Heart left ventricle (tissue), 16 donors: ENCODE measurements at regions not wholly inside any gene's neighbourhood (a gene's known extent, or its start where the extent isn't known, plus 50 kb on each side); places are given as distances from the start of the nearest gene placed in this dataset.

Experiments used
- ATAC-seq, 4 donors: fragments of 200-7000 bp; cut with Tn5 transposase; one replicate each; pipeline ENCODE4 v1.9.1; 2020 to 2022; ENCODE audit warnings: moderate library complexity in 4 of 4, mild to moderate bottlenecking in 3 of 4, moderate number of reproducible peaks in 1 of 4
- DNase-seq, 5 donors: peaks; one replicate each; pipeline ENCODE4 v3.0.0-alpha.2; 2020
- H3K27ac ChIP-seq, 12 donors: fragments of 200-600 bp; sonication (generic) in 4 of 12; one replicate each; pipeline versions ENCODE4 v1.5.0 to v1.8.0; 2016 to 2022; ENCODE audit warnings: mild to moderate bottlenecking in 2 of 12
- H3K27me3 ChIP-seq, 9 donors: fragments of 200-600 bp; sonication (generic) in 2 of 9; one replicate each; pipeline versions ENCODE4 v1.5.1 to v1.8.0; 2016 to 2022; ENCODE audit warnings: mild to moderate bottlenecking in 3 of 9
- H3K36me3 ChIP-seq, 9 donors: fragments of 200-600 bp; sonication (generic) in 2 of 9; one replicate each; pipeline versions ENCODE4 v1.5.0 to v1.8.0; 2018 to 2022; ENCODE audit warnings: mild to moderate bottlenecking in 2 of 9
- H3K4me1 ChIP-seq, 12 donors: fragments of 200-600 bp; sonication (generic) in 4 of 12; one replicate each; pipeline versions ENCODE4 v1.5.0 to v1.8.0; 2016 to 2022; ENCODE audit warnings: mild to moderate bottlenecking in 3 of 12
- H3K4me3 ChIP-seq, 12 donors: fragments of 200-600 bp; sonication (generic) in 4 of 12; one replicate each; pipeline versions ENCODE4 v1.5.0 to v1.8.0; 2017 to 2022; ENCODE audit warnings: mild to moderate bottlenecking in 9 of 12, moderate library complexity in 4 of 12
- H3K9me3 ChIP-seq, 12 donors: fragments of 200-600 bp; sonication (generic) in 4 of 12; one replicate each; pipeline versions ENCODE4 v1.5.0 to v1.8.0; 2016 to 2022; ENCODE audit warnings: mild to moderate bottlenecking in 1 of 12
- CTCF ChIP-seq, 12 donors: fragments of 200-600 bp; sonication (generic) in 4 of 12; IDR thresholded peaks; one replicate each; pipeline versions ENCODE4 v1.5.0 to v1.8.0; 2018 to 2022; ENCODE audit warnings: antibody characterized with exemption in 12 of 12, mild to moderate bottlenecking in 5 of 12
- POLR2A ChIP-seq, 2 donors: fragments of 450-650 bp; IDR thresholded peaks; one replicate each; pipeline ENCODE4 v1.6.1; 2017; ENCODE audit warnings: antibody characterized with exemption in 2 of 2, mild to moderate bottlenecking in 2 of 2, moderate library complexity in 2 of 2
- WGBS, 4 donors: extraction: QIAGEN DNeasy Blood & Tissue Kit in 2 of 4; methylation state at CpG; one replicate each; pipeline versions ENCODE4 v1.1.5 to v1.1.7; 2013 to 2018; 5-methylcytosine and 5-hydroxymethylcytosine counted together
- intact Hi-C, 10 donors: fragments of 100-400 bp; cut with DNase I; formaldehyde crosslinking; loops; one replicate each; pipeline versions ENCODE4 v1.11.1 to v1.14.2; 2022
- donor health status: ischemic (EF 13 %, LVEDD 7.1; RV severe dilation, severe dysfunction).
- donor health status: healthy with polysubstance abuse.
- donor health status: DM: no; HTN: yes; CAD: no.
- donor health status: DM: no; HTN: no; CAD: no.
- donor health status: ischemic (EF 25% LVEDD 6.9; RV normal size, moderate dysfunction).
- donor health status: ischemic (EF 25% LVEDD 5.7; RV mildly dilated, moderate dysfunction).
- donor health status: healthy.
- donor health status: DM: yes; HTN: yes; CAD: no.
- donor health status: ischemic (EF 35%, LVEDD 5.7; RV mildly dilated, moderate dysfunction).
- donor health status: nonischemic (EF 11% LVEDD 7.7; RV severe dilation, severe dysfunction).
- donor health status: DM: yes; HTN: yes; CAD: no.
- donor health status: PGD.
- donor health status: ischemic (EF 29% LVEDD 5.4; RV normal size, mild dysfunction).
- donor health status: nonischemic (EF 23%, LVEDD 6.1; RV moderate dilation, normal function).

GRCh38 chr22:22360014-22360413 is 115.4 kb downstream of the VPREB1 start:
- DNase-seq (no peak), ATAC-seq (no peak)
- Histone ChIP-seq H3K4me1 (peaks cover 0 to 3% (median 0%) of the 10 kb centered on the region in 12 donors), H3K27ac (no peak overlapping the region), H3K27me3 (peaks cover 0 to 69% (median 4%) of the 10 kb centered on the region in 9 donors), H3K4me3 (no peak overlapping the region), H3K36me3 (no peaks in the 10 kb centered on the region), H3K9me3 (no peaks in the 10 kb centered on the region)
- 76 to 87% (median 78%) methylated on average over 2 of the region's 2 CpGs for WGBS, 4 donors
- TF ChIP-seq POLR2A (IDR thresholded peaks at IDR 0.05) (no peak), CTCF (IDR thresholded peaks at IDR 0.05) (no peak)
- intact Hi-C loops: no loop called here

GRCh38 chr22:22362311-22362710 is 117.7 kb downstream of the VPREB1 start:
- peaks cover 0 to 50% (median under 1%) of the 10 kb centered on the region in 9 donors for H3K27me3 ChIP-seq
- H3K27ac ChIP-seq: no peak overlapping the region
- TF ChIP-seq CTCF (IDR thresholded peaks at IDR 0.05) (no peak), POLR2A (IDR thresholded peaks at IDR 0.05) (no peak)
- no peaks in the 10 kb centered on the region for H3K4me1 ChIP-seq
- intact Hi-C loops: no loop called here
- ATAC-seq: no peak
- no peak for DNase-seq
- no peak overlapping the region for H3K4me3 ChIP-seq
- H3K36me3 ChIP-seq: no peaks in the 10 kb centered on the region
- H3K9me3 ChIP-seq: no peaks in the 10 kb centered on the region

GRCh38 chr22:22362936-22363335 is 118.3 kb downstream of the VPREB1 start:
- intact Hi-C loops: no loop called here
- 47 to 59% (median 51%) methylated on average over 6 of the region's 6 CpGs for WGBS, 4 donors
- Histone ChIP-seq H3K4me3 (no peak overlapping the region), H3K27ac (no peak overlapping the region), H3K27me3 (peaks cover 0 to 52% (median 0%) of the 10 kb centered on the region in 9 donors), H3K36me3 (no peaks in the 10 kb centered on the region), H3K9me3 (no peaks in the 10 kb centered on the region), H3K4me1 (no peaks in the 10 kb centered on the region)
- DNase-seq (no peak), ATAC-seq (no peak)
- TF ChIP-seq CTCF (IDR thresholded peaks at IDR 0.05) (no peak), POLR2A (IDR thresholded peaks at IDR 0.05) (no peak)

GRCh38 chr22:22364207-22364606 is 119.6 kb downstream of the VPREB1 start:
- H3K4me3 ChIP-seq: no peak overlapping the region
- H3K9me3 ChIP-seq: no peaks in the 10 kb centered on the region
- DNase-seq: no peak
- no peak for ATAC-seq
- H3K4me1 ChIP-seq: peaks cover 0 to 6% (median 0%) of the 10 kb centered on the region in 12 donors
- peaks cover 0 to 52% (median 0%) of the 10 kb centered on the region in 9 donors for H3K27me3 ChIP-seq
- no peaks in the 10 kb centered on the region for H3K36me3 ChIP-seq
- no peak overlapping the region for H3K27ac ChIP-seq
- TF ChIP-seq CTCF (IDR thresholded peaks at IDR 0.05): no peak
- no peak for TF ChIP-seq POLR2A (IDR thresholded peaks at IDR 0.05)
- intact Hi-C loops: no loop called here
